GM12878 (cell line): ENCODE measurements at regions not wholly inside any gene's neighbourhood (a gene's known extent, or its start where the extent isn't known, plus 50 kb on each side); places are given as distances from the start of the nearest gene placed in this dataset.

Experiments
- ATAC-seq: fragments of 200-7000 bp; cut with Tn5 transposase; 3 replicates; pipeline ENCODE4 v1.9.1; 2020; ENCODE audit warnings: mild to moderate bottlenecking, moderate library complexity
- BruUV-seq: library from RNA; stranded (reverse); fragments of 400-500 nt; replicated peaks from 2 replicates; lab custom pipeline; 2021; lab: Mats Ljungman, UMichigan
- CTCF ChIA-PET: fragments of 300-600 bp; sonication (Branson Sonifier 250); formaldehyde crosslinking; extraction: SDS; loops from one replicate; lab custom pipeline; 2021; ENCODE audit warnings: inconsistent platforms; lab: Yijun Ruan, JAX
- POLR2A ChIA-PET: fragments of 350-600 bp; formaldehyde crosslinking; extraction: SDS; loops from one replicate; lab custom pipeline; 2021; ENCODE audit warnings: inconsistent platforms; lab: Charles Lee
- RAD21 ChIA-PET: fragments of 300-600 bp; sonication (Branson Sonifier 250); formaldehyde crosslinking; loops from one replicate; lab custom pipeline; 2023; ENCODE audit warnings: antibody characterized with exemption; ENCODE audit not compliant: unreplicated experiment; lab: Charles Lee
- SMC1A ChIA-PET: fragments of 300-600 bp; sonication (Branson Sonifier 250); formaldehyde crosslinking; loops from one replicate; lab custom pipeline; 2023; ENCODE audit not compliant: unreplicated experiment, uncharacterized antibody; lab: Charles Lee
- DNase-seq: peaks from one replicate; pipeline ENCODE4 v3.0.0-alpha.2; 2011; ENCODE audit warnings: low read depth, low spot score
- FAIRE-seq: peaks from 3 replicates; lab custom pipeline; 2011; peaks lifted over from hg19 to GRCh38; lab: Jason Lieb, UNC
- H2AFZ ChIP-seq: 2 replicates; pipeline ENCODE4 v1.6.0; 2011; ENCODE audit warnings: low read depth, low read length, control low read depth; ENCODE audit not compliant: control insufficient read depth
- H3K27ac ChIP-seq: 2 replicates; pipeline ENCODE4 v1.5.1; 2011; ENCODE audit warnings: control low read depth; ENCODE audit not compliant: control insufficient read depth, insufficient read depth
- H3K27me3 ChIP-seq, 2 experiments: replicated peaks in 1 of 2; 2 replicates each; pipeline versions ENCODE4 v1.6.0 to v1.6.1; 2011; ENCODE audit warnings: low read length in 1 of 2; ENCODE audit not compliant: control insufficient read depth in 2 of 2, insufficient read depth in 2 of 2
- H3K36me3 ChIP-seq, 2 experiments: 2 replicates each; pipeline ENCODE4 v1.5.1; 2011; ENCODE audit warnings: low read length in 1 of 2; ENCODE audit not compliant: control insufficient read depth in 2 of 2, insufficient read depth in 2 of 2
- H3K4me1 ChIP-seq: 2 replicates; pipeline ENCODE4 v1.6.1; 2011; ENCODE audit warnings: mild to moderate bottlenecking, low read length, moderate library complexity, mixed read lengths; ENCODE audit not compliant: control insufficient read depth, insufficient read depth
- H3K4me2 ChIP-seq: 2 replicates; pipeline ENCODE4 v1.6.0; 2011; ENCODE audit warnings: control low read depth; ENCODE audit not compliant: control insufficient read depth, insufficient read depth
- H3K4me3 ChIP-seq: fragments of 200-600 bp; sonication (generic); 2 replicates; pipeline ENCODE4 v1.5.1; 2016
- H3K79me2 ChIP-seq: 2 replicates; pipeline ENCODE4 v1.6.0; 2011; ENCODE audit warnings: low read length; ENCODE audit not compliant: control insufficient read depth, insufficient read depth
- H3K9ac ChIP-seq: 2 replicates; pipeline ENCODE4 v1.8.0; 2011; ENCODE audit warnings: low read length, control low read depth, mixed read lengths; ENCODE audit not compliant: control insufficient read depth, insufficient read depth
- H3K9me3 ChIP-seq: replicated peaks from 3 replicates; pipeline ENCODE4 v1.5.1; 2011; ENCODE audit warnings: mild to moderate bottlenecking, low read length; ENCODE audit not compliant: control insufficient read depth, insufficient read depth
- H4K20me1 ChIP-seq: 2 replicates; pipeline ENCODE4 v1.6.0; 2011; ENCODE audit not compliant: control insufficient read depth, insufficient read depth
- BACH1 ChIP-seq: fragments of 450-650 bp; IDR thresholded peaks from 2 replicates; pipeline ENCODE4 v1.6.1; 2017; ENCODE audit warnings: mild to moderate bottlenecking, borderline replicate concordance
- HCFC1 ChIP-seq: fragments of 150-350 bp; IDR thresholded peaks from 2 replicates; pipeline ENCODE4 v1.6.1; 2014; ENCODE audit warnings: low read length
- MTA3 ChIP-seq: IDR thresholded peaks from 2 replicates; pipeline ENCODE4 v1.6.1; 2012; ENCODE audit warnings: low read length, inconsistent platforms, borderline replicate concordance
- NR2C1 ChIP-seq: fragments of 450-650 bp; IDR thresholded peaks from 2 replicates; pipeline ENCODE4 v1.6.1; 2017; ENCODE audit warnings: antibody characterized with exemption, mild to moderate bottlenecking, moderate library complexity
- PAX5 ChIP-seq: IDR thresholded peaks from 2 replicates; pipeline ENCODE4 v1.6.1; 2011; ENCODE audit warnings: low read depth, low read length, borderline replicate concordance
- PAX8 ChIP-seq: fragments of 450-650 bp; IDR thresholded peaks from 2 replicates; pipeline ENCODE4 v1.6.1; 2017; ENCODE audit warnings: mild to moderate bottlenecking, moderate library complexity
- POLR2AphosphoS5 ChIP-seq: IDR thresholded peaks from 2 replicates; pipeline ENCODE4 v1.6.1; 2011; ENCODE audit warnings: mild to moderate bottlenecking, low read length, inconsistent platforms
- POU2F2 ChIP-seq: IDR thresholded peaks from 3 replicates; pipeline ENCODE4 v1.6.1; 2011; ENCODE audit warnings: low read depth, mild to moderate bottlenecking, low read length, borderline replicate concordance
- RAD51 ChIP-seq: fragments of 450-650 bp; IDR thresholded peaks from 2 replicates; pipeline ENCODE4 v1.6.1; 2016; ENCODE audit warnings: moderate library complexity, mild to moderate bottlenecking, inconsistent platforms
- SMARCA5 ChIP-seq: fragments of 450-650 bp; IDR thresholded peaks from 2 replicates; pipeline ENCODE4 v1.6.1; 2017; ENCODE audit warnings: mild to moderate bottlenecking
- SMC3 ChIP-seq: IDR thresholded peaks from 2 replicates; pipeline ENCODE4 v1.6.1; 2011; ENCODE audit warnings: low read length, improper control_type of control experiment, borderline replicate concordance
- SUZ12 ChIP-seq: fragments of 200-600 bp; sonication (generic); IDR thresholded peaks from one replicate; pipeline ENCODE4 v1.6.1; 2018; ENCODE audit warnings: antibody characterized with exemption, mild to moderate bottlenecking; ENCODE audit not compliant: unreplicated experiment
- WGBS: methylation state at CpG from one replicate; pipeline ENCODE4 v1.1.6; 2016; ENCODE audit warnings: low lambda C conversion rate; ENCODE audit not compliant: insufficient replicate concordance, insufficient coverage; ENCODE audit errors: missing lambda C conversion rate; 5-methylcytosine and 5-hydroxymethylcytosine counted together
- in situ Hi-C: fragments of 300-500 bp; cut with MboI; formaldehyde crosslinking; loops from 9 replicates; pipeline ENCODE4 v1.14.3; 2018; ENCODE audit warnings: mixed read lengths
- intact Hi-C: fragments of 100-400 bp; cut with micrococcal nuclease; formaldehyde crosslinking; loops from one replicate; pipeline ENCODE4 v1.14.2; 2022; ENCODE audit not compliant: unreplicated experiment
- TF ChIP-seq, protein P1 (sequence below): fragments of 450-650 bp; IDR thresholded peaks from 2 replicates; pipeline ENCODE4 v1.6.1; 2016; ENCODE audit warnings: mild to moderate bottlenecking

- no peaks in the 10 kb centered on the region for H3K27me3 ChIP-seq
- no TSS peak for BruUV-seq
- H3K4me1 ChIP-seq, result no peaks in the 10 kb centered on the region
- H3K9me3 ChIP-seq, result no peaks in the 10 kb centered on the region; the same call in 2 of the 3 replicates
- ATAC-seq (no peak), FAIRE-seq (no peak), DNase-seq (no peak)
- intact Hi-C loops, result no loop called here
- CTCF ChIA-PET, result interaction anchor here (1.3 to 1.4 kb wide), 2 partner anchors 13 to 22 kb away, joined by 3 to 4 read pairs; no protein-coding TSS in a partner anchor
- no peaks in the 10 kb centered on the region for H3K79me2 ChIP-seq
- H3K27ac ChIP-seq, result no peak overlapping the region
- SMC1A ChIA-PET, result no interaction called here
- no peak overlapping the region for H3K4me3 ChIP-seq
- POLR2A ChIA-PET, result no interaction called here
- in situ Hi-C loops, result no loop called here
- no peak overlapping the region for H2AFZ ChIP-seq
- no peak overlapping the region for H3K4me2 ChIP-seq
- no peaks in the 10 kb centered on the region for H4K20me1 ChIP-seq
- H3K9ac ChIP-seq, result no peak overlapping the region
- WGBS, result 49% methylated on average over 2 of the region's 2 CpGs
- RAD21 ChIA-PET, result no interaction called here
- TF ChIP-seq RAD51 (no peak), POLR2AphosphoS5 (no peak)
- H3K36me3 ChIP-seq, result no peaks in the 10 kb centered on the region
These were observed 472.8 kb downstream of the ZNF674 start for GRCh38 chrX:46072372-46072771.

GRCh38 chrX:46070421-46070820 lies 474.8 kb downstream of the ZNF674 start:
- DNase-seq (no peak), ATAC-seq (no peak), FAIRE-seq (no peak)
- ChIA-PET POLR2A (no interaction called here), CTCF (no interaction called here), RAD21 (no interaction called here), SMC1A (no interaction called here)
- Histone ChIP-seq H3K9me3 (no peaks in the 10 kb centered on the region; the same call in 1 of the 3 replicates), H3K4me2 (no peak overlapping the region), H3K4me1 (no peaks in the 10 kb centered on the region), H3K79me2 (no peaks in the 10 kb centered on the region), H3K27ac (no peak overlapping the region), H2AFZ (no peak overlapping the region), H3K9ac (no peak overlapping the region), H3K27me3 (no peaks in the 10 kb centered on the region), H3K4me3 (no peak overlapping the region), H3K36me3 (no peaks in the 10 kb centered on the region), H4K20me1 (no peaks in the 10 kb centered on the region)
- intact Hi-C loops, result no loop called here
- TF ChIP-seq PAX5 (no peak), SUZ12 (no peak), HCFC1 (no peak), SMC3 (no peak), SMARCA5 (no peak), BACH1 (no peak), MTA3 (no peak), PAX8 (no peak), POU2F2 (no peak), NR2C1 (no peak)
- TF ChIP-seq, protein P1, sequence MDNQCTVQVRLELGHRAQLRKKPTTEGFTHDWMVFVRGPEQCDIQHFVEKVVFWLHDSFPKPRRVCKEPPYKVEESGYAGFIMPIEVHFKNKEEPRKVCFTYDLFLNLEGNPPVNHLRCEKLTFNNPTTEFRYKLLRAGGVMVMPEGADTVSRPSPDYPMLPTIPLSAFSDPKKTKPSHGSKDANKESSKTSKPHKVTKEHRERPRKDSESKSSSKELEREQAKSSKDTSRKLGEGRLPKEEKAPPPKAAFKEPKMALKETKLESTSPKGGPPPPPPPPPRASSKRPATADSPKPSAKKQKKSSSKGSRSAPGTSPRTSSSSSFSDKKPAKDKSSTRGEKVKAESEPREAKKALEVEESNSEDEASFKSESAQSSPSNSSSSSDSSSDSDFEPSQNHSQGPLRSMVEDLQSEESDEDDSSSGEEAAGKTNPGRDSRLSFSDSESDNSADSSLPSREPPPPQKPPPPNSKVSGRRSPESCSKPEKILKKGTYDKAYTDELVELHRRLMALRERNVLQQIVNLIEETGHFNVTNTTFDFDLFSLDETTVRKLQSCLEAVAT, result no peak
- in situ Hi-C loops, result no loop called here
- BruUV-seq, result no TSS peak
